ENCODE measurements at regions not wholly inside any gene's neighbourhood (a gene's known extent, or its start where the extent isn't known, plus 50 kb on each side); places are given as distances from the start of the nearest gene placed in this dataset.

DNA sequence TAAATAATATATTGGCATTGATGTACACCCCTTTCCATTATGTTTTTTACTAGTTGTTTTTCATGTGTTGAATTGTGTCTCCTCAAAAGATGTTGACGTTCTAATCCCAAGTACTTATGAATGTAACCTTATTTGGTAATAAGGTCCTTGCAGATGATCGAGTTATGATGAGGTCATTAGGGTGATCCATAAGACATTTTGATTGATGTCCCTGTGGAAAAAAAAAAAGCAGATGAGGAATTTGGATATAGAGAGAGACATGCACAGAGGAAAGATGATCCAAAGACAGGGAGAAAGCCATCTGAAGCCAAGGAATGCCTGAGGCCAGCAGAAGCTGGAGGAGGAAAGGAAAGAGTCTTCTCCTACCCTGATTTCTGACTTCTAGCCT lies 632.7 kb downstream of the TLR4 start:
- TF ChIP-seq, protein P1, sequence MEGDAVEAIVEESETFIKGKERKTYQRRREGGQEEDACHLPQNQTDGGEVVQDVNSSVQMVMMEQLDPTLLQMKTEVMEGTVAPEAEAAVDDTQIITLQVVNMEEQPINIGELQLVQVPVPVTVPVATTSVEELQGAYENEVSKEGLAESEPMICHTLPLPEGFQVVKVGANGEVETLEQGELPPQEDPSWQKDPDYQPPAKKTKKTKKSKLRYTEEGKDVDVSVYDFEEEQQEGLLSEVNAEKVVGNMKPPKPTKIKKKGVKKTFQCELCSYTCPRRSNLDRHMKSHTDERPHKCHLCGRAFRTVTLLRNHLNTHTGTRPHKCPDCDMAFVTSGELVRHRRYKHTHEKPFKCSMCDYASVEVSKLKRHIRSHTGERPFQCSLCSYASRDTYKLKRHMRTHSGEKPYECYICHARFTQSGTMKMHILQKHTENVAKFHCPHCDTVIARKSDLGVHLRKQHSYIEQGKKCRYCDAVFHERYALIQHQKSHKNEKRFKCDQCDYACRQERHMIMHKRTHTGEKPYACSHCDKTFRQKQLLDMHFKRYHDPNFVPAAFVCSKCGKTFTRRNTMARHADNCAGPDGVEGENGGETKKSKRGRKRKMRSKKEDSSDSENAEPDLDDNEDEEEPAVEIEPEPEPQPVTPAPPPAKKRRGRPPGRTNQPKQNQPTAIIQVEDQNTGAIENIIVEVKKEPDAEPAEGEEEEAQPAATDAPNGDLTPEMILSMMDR (IDR thresholded peaks at IDR 0.05) = no peak
- TF ChIP-seq POLR2A (IDR thresholded peaks at IDR 0.05) = no peak
